ENCODE measurements at regions not wholly inside any gene's neighbourhood (a gene's known extent, or its start where the extent isn't known, plus 50 kb on each side); places are given as distances from the start of the nearest gene placed in this dataset.

- TF ChIP-seq REST (IDR thresholded peaks at IDR 0.05; ENCODE audit: insufficient read depth in 1 of 2, low read depth in 2 of 2, low read length in 2 of 2) (no peak), TAF1 (IDR thresholded peaks at IDR 0.05; ENCODE audit: borderline replicate concordance, insufficient read depth, low read length) (no peak), POLR2AphosphoS5 (IDR thresholded peaks at IDR 0.05; ENCODE audit: low read depth, low read length) (no peak), FOXP2 (optimal IDR thresholded peaks at IDR 0.05; ENCODE audit: borderline replicate concordance, extremely low read depth, extremely low read length, insufficient read depth) (no peak), SIN3A (IDR thresholded peaks at IDR 0.05; ENCODE audit: borderline replicate concordance, insufficient read depth, low read length) (no peak)
These were observed 394.3 kb downstream of the PCDH17 start for GRCh38 chr13:58025821-58026220.

GRCh38 chr13:58032676-58033460, 401.3 kb downstream of the PCDH17 start:
- no peak for TF ChIP-seq TAF1 (IDR thresholded peaks at IDR 0.05; ENCODE audit: borderline replicate concordance, insufficient read depth, low read length)
- no peak for TF ChIP-seq FOXP2 (optimal IDR thresholded peaks at IDR 0.05; ENCODE audit: borderline replicate concordance, extremely low read depth, extremely low read length, insufficient read depth)
- no peak for TF ChIP-seq POLR2AphosphoS5 (IDR thresholded peaks at IDR 0.05; ENCODE audit: low read depth, low read length)
- TF ChIP-seq SIN3A (IDR thresholded peaks at IDR 0.05; ENCODE audit: borderline replicate concordance, insufficient read depth, low read length), result no peak
- TF ChIP-seq REST (IDR thresholded peaks at IDR 0.05; ENCODE audit: insufficient read depth in 1 of 2, low read depth in 2 of 2, low read length in 2 of 2), result no peak

- no peak for TF ChIP-seq REST (IDR thresholded peaks at IDR 0.05; ENCODE audit: insufficient read depth in 1 of 2, low read depth in 2 of 2, low read length in 2 of 2)
- no peak for TF ChIP-seq TAF1 (IDR thresholded peaks at IDR 0.05; ENCODE audit: borderline replicate concordance, insufficient read depth, low read length)
- no peak for TF ChIP-seq FOXP2 (optimal IDR thresholded peaks at IDR 0.05; ENCODE audit: borderline replicate concordance, extremely low read depth, extremely low read length, insufficient read depth)
- TF ChIP-seq SIN3A (IDR thresholded peaks at IDR 0.05; ENCODE audit: borderline replicate concordance, insufficient read depth, low read length), result no peak
- no peak for TF ChIP-seq POLR2AphosphoS5 (IDR thresholded peaks at IDR 0.05; ENCODE audit: low read depth, low read length)
These were observed 412.4 kb downstream of the PCDH17 start for GRCh38 chr13:58043971-58044370.

GRCh38 chr13:58048670-58049069, 417.1 kb downstream of the PCDH17 start:
- TF ChIP-seq TAF1 (IDR thresholded peaks at IDR 0.05; ENCODE audit: borderline replicate concordance, insufficient read depth, low read length) (no peak), FOXP2 (optimal IDR thresholded peaks at IDR 0.05; ENCODE audit: borderline replicate concordance, extremely low read depth, extremely low read length, insufficient read depth) (no peak), SIN3A (IDR thresholded peaks at IDR 0.05; ENCODE audit: borderline replicate concordance, insufficient read depth, low read length) (no peak), REST (IDR thresholded peaks at IDR 0.05; ENCODE audit: insufficient read depth in 1 of 2, low read depth in 2 of 2, low read length in 2 of 2) (no peak), POLR2AphosphoS5 (IDR thresholded peaks at IDR 0.05; ENCODE audit: low read depth, low read length) (no peak)
